ENCODE measurements at regions not wholly inside any gene's neighbourhood (a gene's known extent, or its start where the extent isn't known, plus 50 kb on each side); places are given as distances from the start of the nearest gene placed in this dataset.
"Not testable (repeated sequence)": the region's sequence is repeated elsewhere in the genome, so short reads cannot be mapped to it uniquely, and the experiment has no call there.

- DNase-seq (ENCODE audit: low spot score) = no peak
These were observed 263.4 kb downstream of the SEC61B start for GRCh38 chr9:99485459-99485858.

- no peak for DNase-seq (ENCODE audit: low spot score)
These were observed 264.6 kb downstream of the SEC61B start for GRCh38 chr9:99486684-99487083.

GRCh38 chr9:99488131-99489059 lies 266.3 kb downstream of the SEC61B start:
- DNase-seq (ENCODE audit: low spot score) = no peak

- DNase-seq (ENCODE audit: low spot score) = no peak
These were observed 267.0 kb downstream of the SEC61B start for GRCh38 chr9:99489060-99489413.

- DNase-seq (ENCODE audit: low spot score) = no peak
These were observed 268.6 kb downstream of the SEC61B start for GRCh38 chr9:99490729-99491128.

- no peak for DNase-seq (ENCODE audit: low spot score)
These were observed 269.5 kb downstream of the SEC61B start for GRCh38 chr9:99491408-99492158.

GRCh38 chr9:99497641-99498040 lies 275.6 kb downstream of the SEC61B start:
- DNase-seq (ENCODE audit: low spot score) = no peak

GRCh38 chr9:99498979-99499378 lies 276.9 kb downstream of the SEC61B start:
- not testable (repeated sequence) for DNase-seq (ENCODE audit: low spot score)

GRCh38 chr9:99505936-99506335 lies 283.9 kb downstream of the SEC61B start:
- DNase-seq (ENCODE audit: low spot score) = no peak

- no peak for DNase-seq (ENCODE audit: low spot score)
These were observed 284.8 kb downstream of the SEC61B start for GRCh38 chr9:99506747-99507348.

- no peak for DNase-seq (ENCODE audit: low spot score)
These were observed 287.1 kb downstream of the SEC61B start for GRCh38 chr9:99509065-99509745.

GRCh38 chr9:99509900-99510535 lies 287.9 kb downstream of the SEC61B start:
- no peak for DNase-seq (ENCODE audit: low spot score)

GRCh38 chr9:99511723-99512122 lies 289.6 kb downstream of the SEC61B start:
- DNase-seq (ENCODE audit: low spot score) = no peak

GRCh38 chr9:99513441-99514112 lies 291.5 kb downstream of the SEC61B start:
- DNase-seq (ENCODE audit: low spot score) = peak; percentile 1

- DNase-seq (ENCODE audit: low spot score) = peak; percentile 9
These were observed 293.0 kb downstream of the SEC61B start for GRCh38 chr9:99515093-99515492.

- DNase-seq (ENCODE audit: low spot score) = no peak
These were observed 294.0 kb downstream of the SEC61B start for GRCh38 chr9:99515895-99516656.

GRCh38 chr9:99516657-99517049 lies 294.6 kb downstream of the SEC61B start:
- no peak for DNase-seq (ENCODE audit: low spot score)

GRCh38 chr9:99523838-99524237 lies 297.8 kb upstream of the NR4A3 start:
- DNase-seq (ENCODE audit: low spot score) = no peak

- DNase-seq (ENCODE audit: low spot score) = no peak
These were observed 290.4 kb upstream of the NR4A3 start for GRCh38 chr9:99531313-99531712.

GRCh38 chr9:99533421-99533820 lies 288.3 kb upstream of the NR4A3 start:
- DNase-seq (ENCODE audit: low spot score) = no peak
